SK-N-SH treated with all-trans-retinoic acid at 6 μM for 48 hours (cell line): ENCODE measurements at regions not wholly inside any gene's neighbourhood (a gene's known extent, or its start where the extent isn't known, plus 50 kb on each side); places are given as distances from the start of the nearest gene placed in this dataset.

ENCODE experiments used
- ARNTL ChIP-seq: fragments of 450-650 bp; formaldehyde crosslinking; IDR thresholded peaks from 2 replicates; pipeline ENCODE4 v1.5.0; 2020; ENCODE audit warnings: low read depth, mild to moderate bottlenecking, moderate library complexity, borderline replicate concordance
- BACH2 ChIP-seq: fragments of 250-450 bp; sonication (Bioruptor Pico); IDR thresholded peaks from 2 replicates; pipeline ENCODE4 v1.9.0; 2021; ENCODE audit warnings: mild to moderate bottlenecking, borderline replicate concordance
- CSDC2 ChIP-seq: fragments of 250-450 bp; sonication (Bioruptor Pico); IDR thresholded peaks from 2 replicates; pipeline ENCODE4 v1.5.0; 2020; ENCODE audit warnings: mild to moderate bottlenecking, moderate library complexity
- GLIS3 ChIP-seq: fragments of 250-450 bp; sonication (Bioruptor Pico); IDR thresholded peaks from 2 replicates; pipeline ENCODE4 v1.5.0; 2020; ENCODE audit warnings: mild to moderate bottlenecking, moderate library complexity
- ISL1 ChIP-seq: fragments of 250-450 bp; sonication (Bioruptor Pico); IDR thresholded peaks from 2 replicates; pipeline ENCODE4 v2.1.2; 2022; ENCODE audit warnings: mild to moderate bottlenecking, moderate library complexity
- SNAI2 ChIP-seq: fragments of 250-450 bp; sonication (Bioruptor Pico); IDR thresholded peaks from 2 replicates; pipeline ENCODE4 v1.5.0; 2020; ENCODE audit warnings: mild to moderate bottlenecking, moderate library complexity
- TF ChIP-seq, protein P1 (sequence below): fragments of 250-450 bp; sonication (Bioruptor Pico); IDR thresholded peaks from 2 replicates; pipeline ENCODE4 v1.5.0; 2020; ENCODE audit warnings: mild to moderate bottlenecking, moderate library complexity
- TF ChIP-seq, protein P2 (sequence below): fragments of 250-450 bp; sonication (Bioruptor Pico); IDR thresholded peaks from 2 replicates; pipeline ENCODE4 v1.8.0; 2020; ENCODE audit warnings: mild to moderate bottlenecking, moderate library complexity, borderline replicate concordance

DNA sequence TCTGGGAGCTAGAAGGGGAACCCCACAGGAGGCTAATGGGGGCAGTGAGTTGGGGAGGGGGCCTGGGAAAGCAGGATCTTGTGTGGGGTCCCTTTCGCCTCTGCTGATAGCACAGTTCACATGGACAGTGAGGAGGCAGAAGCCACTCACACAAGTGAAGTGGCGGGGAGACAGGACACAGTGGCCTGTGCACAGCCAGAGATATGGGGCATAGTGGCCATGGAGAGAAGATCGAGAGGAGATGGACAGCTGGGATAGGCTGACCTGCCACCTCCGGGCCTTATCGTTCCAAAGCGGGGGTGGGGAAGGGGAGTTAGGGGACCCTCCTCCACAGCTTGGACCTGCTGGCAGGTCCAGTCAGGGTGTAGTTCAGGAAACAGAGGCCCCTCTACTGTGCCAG is 69.8 kb upstream of the EDAR start:
- TF ChIP-seq ISL1 (CRISPR knock-in tag) (no peak), SNAI2 (CRISPR knock-in tag) (no peak), GLIS3 (CRISPR knock-in tag) (no peak), BACH2 (no peak), CSDC2 (CRISPR knock-in tag) (no peak), ARNTL (CRISPR knock-in tag) (no peak)
- TF ChIP-seq, protein P1, sequence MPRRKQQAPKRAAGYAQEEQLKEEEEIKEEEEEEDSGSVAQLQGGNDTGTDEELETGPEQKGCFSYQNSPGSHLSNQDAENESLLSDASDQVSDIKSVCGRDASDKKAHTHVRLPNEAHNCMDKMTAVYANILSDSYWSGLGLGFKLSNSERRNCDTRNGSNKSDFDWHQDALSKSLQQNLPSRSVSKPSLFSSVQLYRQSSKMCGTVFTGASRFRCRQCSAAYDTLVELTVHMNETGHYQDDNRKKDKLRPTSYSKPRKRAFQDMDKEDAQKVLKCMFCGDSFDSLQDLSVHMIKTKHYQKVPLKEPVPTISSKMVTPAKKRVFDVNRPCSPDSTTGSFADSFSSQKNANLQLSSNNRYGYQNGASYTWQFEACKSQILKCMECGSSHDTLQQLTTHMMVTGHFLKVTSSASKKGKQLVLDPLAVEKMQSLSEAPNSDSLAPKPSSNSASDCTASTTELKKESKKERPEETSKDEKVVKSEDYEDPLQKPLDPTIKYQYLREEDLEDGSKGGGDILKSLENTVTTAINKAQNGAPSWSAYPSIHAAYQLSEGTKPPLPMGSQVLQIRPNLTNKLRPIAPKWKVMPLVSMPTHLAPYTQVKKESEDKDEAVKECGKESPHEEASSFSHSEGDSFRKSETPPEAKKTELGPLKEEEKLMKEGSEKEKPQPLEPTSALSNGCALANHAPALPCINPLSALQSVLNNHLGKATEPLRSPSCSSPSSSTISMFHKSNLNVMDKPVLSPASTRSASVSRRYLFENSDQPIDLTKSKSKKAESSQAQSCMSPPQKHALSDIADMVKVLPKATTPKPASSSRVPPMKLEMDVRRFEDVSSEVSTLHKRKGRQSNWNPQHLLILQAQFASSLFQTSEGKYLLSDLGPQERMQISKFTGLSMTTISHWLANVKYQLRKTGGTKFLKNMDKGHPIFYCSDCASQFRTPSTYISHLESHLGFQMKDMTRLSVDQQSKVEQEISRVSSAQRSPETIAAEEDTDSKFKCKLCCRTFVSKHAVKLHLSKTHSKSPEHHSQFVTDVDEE: no peak
- TF ChIP-seq, protein P2, sequence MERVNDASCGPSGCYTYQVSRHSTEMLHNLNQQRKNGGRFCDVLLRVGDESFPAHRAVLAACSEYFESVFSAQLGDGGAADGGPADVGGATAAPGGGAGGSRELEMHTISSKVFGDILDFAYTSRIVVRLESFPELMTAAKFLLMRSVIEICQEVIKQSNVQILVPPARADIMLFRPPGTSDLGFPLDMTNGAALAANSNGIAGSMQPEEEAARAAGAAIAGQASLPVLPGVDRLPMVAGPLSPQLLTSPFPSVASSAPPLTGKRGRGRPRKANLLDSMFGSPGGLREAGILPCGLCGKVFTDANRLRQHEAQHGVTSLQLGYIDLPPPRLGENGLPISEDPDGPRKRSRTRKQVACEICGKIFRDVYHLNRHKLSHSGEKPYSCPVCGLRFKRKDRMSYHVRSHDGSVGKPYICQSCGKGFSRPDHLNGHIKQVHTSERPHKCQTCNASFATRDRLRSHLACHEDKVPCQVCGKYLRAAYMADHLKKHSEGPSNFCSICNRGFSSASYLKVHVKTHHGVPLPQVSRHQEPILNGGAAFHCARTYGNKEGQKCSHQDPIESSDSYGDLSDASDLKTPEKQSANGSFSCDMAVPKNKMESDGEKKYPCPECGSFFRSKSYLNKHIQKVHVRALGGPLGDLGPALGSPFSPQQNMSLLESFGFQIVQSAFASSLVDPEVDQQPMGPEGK (CRISPR knock-in tag): no peak
